Neuronal stem cell (in vitro differentiated cells): ENCODE measurements at regions not wholly inside any gene's neighbourhood (a gene's known extent, or its start where the extent isn't known, plus 50 kb on each side); places are given as distances from the start of the nearest gene placed in this dataset.

Experiments used
- DNase-seq: peaks from one replicate; pipeline ENCODE4 v3.0.0-alpha.2; 2013; ENCODE audit warnings: low spot score
- H2AFZ ChIP-seq: one replicate; pipeline ENCODE4 v1.6.1; 2013; ENCODE audit warnings: mild to moderate bottlenecking, low read length, inconsistent platforms
- H2AK5ac ChIP-seq: 2 replicates; pipeline ENCODE4 v1.6.1; 2013; ENCODE audit warnings: low read depth, mild to moderate bottlenecking, inconsistent platforms, low read length, moderate library complexity, mixed read lengths
- H2BK120ac ChIP-seq: 2 replicates; pipeline ENCODE4 v1.6.1; 2013; ENCODE audit warnings: low read depth, mild to moderate bottlenecking, inconsistent platforms, low read length, moderate library complexity, mixed read lengths
- H2BK12ac ChIP-seq: one replicate; pipeline ENCODE4 v1.6.1; 2013; ENCODE audit warnings: low read length, inconsistent platforms
- H2BK15ac ChIP-seq: 2 replicates; pipeline ENCODE4 v1.6.1; 2013; ENCODE audit warnings: mild to moderate bottlenecking, low read length, inconsistent platforms, mixed read lengths
- H2BK5ac ChIP-seq: one replicate; pipeline ENCODE4 v1.6.1; 2013; ENCODE audit warnings: inconsistent platforms, mild to moderate bottlenecking, low read length, moderate library complexity
- H3K14ac ChIP-seq: one replicate; pipeline ENCODE4 v1.6.1; 2013; ENCODE audit warnings: low read length, inconsistent platforms
- H3K18ac ChIP-seq: 2 replicates; pipeline ENCODE4 v1.6.1; 2013; ENCODE audit warnings: low read length, inconsistent platforms
- H3K23ac ChIP-seq: 2 replicates; pipeline ENCODE4 v1.6.1; 2013; ENCODE audit warnings: low read depth, mild to moderate bottlenecking, mixed read lengths, low read length, inconsistent platforms; ENCODE audit not compliant: poor library complexity
- H3K27ac ChIP-seq: replicated peaks from 3 replicates; pipeline ENCODE4 v1.5.1; 2013; ENCODE audit warnings: low read length, inconsistent platforms
- H3K27me3 ChIP-seq, 3 experiments: 2 replicates each; pipeline ENCODE4 v1.6.1; 2013; ENCODE audit warnings: low read length in 3 of 3, mild to moderate bottlenecking in 2 of 3, inconsistent platforms in 1 of 3, low read depth in 1 of 3, mixed read lengths in 1 of 3, moderate library complexity in 1 of 3; ENCODE audit not compliant: control insufficient read depth in 3 of 3, insufficient read depth in 3 of 3
- H3K36me3 ChIP-seq, 2 donors: replicated peaks in 1 of 2; 2 replicates each; pipeline ENCODE4 v1.6.1; 2013; ENCODE audit warnings: low read length in 2 of 2; ENCODE audit not compliant: control insufficient read depth in 2 of 2, insufficient read depth in 2 of 2
- H3K4ac ChIP-seq: 2 replicates; pipeline ENCODE4 v1.6.1; 2013; ENCODE audit warnings: inconsistent platforms, mild to moderate bottlenecking, low read length, moderate library complexity
- H3K4me1 ChIP-seq, 2 donors: 1 replicate in 1 of 2; 2 replicates in 1 of 2; pipeline ENCODE4 v1.6.1; 2013; ENCODE audit warnings: low read length in 2 of 2, low read depth in 1 of 2; ENCODE audit not compliant: control insufficient read depth in 2 of 2, insufficient read depth in 1 of 2
- H3K4me2 ChIP-seq: one replicate; pipeline ENCODE4 v1.6.1; 2013; ENCODE audit warnings: mild to moderate bottlenecking, low read length, inconsistent platforms; ENCODE audit not compliant: insufficient read depth, poor library complexity, severe bottlenecking
- H3K4me3 ChIP-seq, 2 donors: 2 replicates each; pipeline ENCODE4 v1.5.1; 2013; ENCODE audit warnings: low read length in 2 of 2, mild to moderate bottlenecking in 2 of 2, inconsistent platforms in 1 of 2, moderate library complexity in 1 of 2
- H3K79me1 ChIP-seq: one replicate; pipeline ENCODE4 v1.6.1; 2013; ENCODE audit warnings: low read depth, mild to moderate bottlenecking, inconsistent platforms, low read length, moderate library complexity
- H3K9ac ChIP-seq: one replicate; pipeline ENCODE4 v1.6.1; 2013; ENCODE audit warnings: mild to moderate bottlenecking, low read depth, low read length, inconsistent platforms; ENCODE audit not compliant: poor library complexity
- H3K9me3 ChIP-seq, 2 donors: replicated peaks in 1 of 2; 2 replicates each; pipeline versions ENCODE3 to v1.6.1; 2013; ENCODE audit warnings: low read length in 2 of 2, mild to moderate bottlenecking in 2 of 2, inconsistent platforms in 1 of 2, low read depth in 1 of 2, mixed read lengths in 1 of 2, moderate library complexity in 1 of 2; ENCODE audit not compliant: control insufficient read depth in 2 of 2, insufficient read depth in 1 of 2
- H4K8ac ChIP-seq: one replicate; pipeline ENCODE4 v1.6.1; 2013; ENCODE audit warnings: low read depth, mild to moderate bottlenecking, inconsistent platforms, low read length, moderate library complexity
- H4K91ac ChIP-seq: one replicate; pipeline ENCODE4 v1.6.1; 2013; ENCODE audit warnings: low read length, low read depth, mild to moderate bottlenecking, inconsistent platforms; ENCODE audit not compliant: poor library complexity
- WGBS, 2 donors: extraction: QIAGEN DNeasy Blood & Tissue Kit; methylation state at CpG; one replicate each; pipeline ENCODE4 v1.1.7; 2013; ENCODE audit warnings: missing lambda C conversion rate in 2 of 2, mixed read lengths in 1 of 2; ENCODE audit not compliant: insufficient read length in 2 of 2, insufficient replicate concordance in 1 of 2; ENCODE audit errors: extremely low coverage in 2 of 2; 5-methylcytosine and 5-hydroxymethylcytosine counted together

- Histone ChIP-seq H2BK15ac (no peak overlapping the region), H2AK5ac (no peak overlapping the region), H3K4ac (no peak overlapping the region), H3K4me2 (no peak overlapping the region), H3K36me3 (no peaks in the 10 kb centered on the region), H4K8ac (no peak overlapping the region), H4K91ac (no peak overlapping the region), H2AFZ (no peak overlapping the region), H3K9ac (no peak overlapping the region), H3K27ac (no peak overlapping the region), H3K18ac (no peak overlapping the region), H3K27me3 (no peaks in the 10 kb centered on the region), H3K4me3 (no peak overlapping the region), H2BK12ac (no peak overlapping the region), H2BK5ac (no peak overlapping the region), H3K14ac (no peak overlapping the region), H2BK120ac (no peak overlapping the region), H3K4me1 (no peaks in the 10 kb centered on the region), H3K23ac (no peak overlapping the region), H3K9me3 (no peaks in the 10 kb centered on the region), H3K79me1 (no peaks in the 10 kb centered on the region)
- no peak for DNase-seq
- no CpG with 5 or more reads among the region's 5 CpGs for WGBS, 2 donors
Observed at GRCh38 chr14:83864106-83864505, 1665.8 kb upstream of the FLRT2 start.

GRCh38 chr14:83867566-83868225, 1662.2 kb upstream of the FLRT2 start:
- DNase-seq = no peak
- Histone ChIP-seq H3K79me1 (no peaks in the 10 kb centered on the region), H3K9ac (no peak overlapping the region), H3K23ac (no peak overlapping the region), H2BK5ac (no peak overlapping the region), H3K14ac (no peak overlapping the region), H3K36me3 (no peaks in the 10 kb centered on the region), H3K4me1 (no peaks in the 10 kb centered on the region), H2BK12ac (no peak overlapping the region), H3K4me3 (no peak overlapping the region), H2BK120ac (no peak overlapping the region), H2AFZ (no peak overlapping the region), H3K18ac (no peak overlapping the region), H2AK5ac (no peak overlapping the region), H3K9me3 (no peaks in the 10 kb centered on the region), H3K27me3 (no peaks in the 10 kb centered on the region), H3K4me2 (no peak overlapping the region), H3K4ac (no peak overlapping the region), H3K27ac (no peak overlapping the region), H4K91ac (no peak overlapping the region), H4K8ac (no peak overlapping the region), H2BK15ac (no peak overlapping the region)
- no CpG with 5 or more reads among the region's 5 CpGs for WGBS, 2 donors

DNA sequence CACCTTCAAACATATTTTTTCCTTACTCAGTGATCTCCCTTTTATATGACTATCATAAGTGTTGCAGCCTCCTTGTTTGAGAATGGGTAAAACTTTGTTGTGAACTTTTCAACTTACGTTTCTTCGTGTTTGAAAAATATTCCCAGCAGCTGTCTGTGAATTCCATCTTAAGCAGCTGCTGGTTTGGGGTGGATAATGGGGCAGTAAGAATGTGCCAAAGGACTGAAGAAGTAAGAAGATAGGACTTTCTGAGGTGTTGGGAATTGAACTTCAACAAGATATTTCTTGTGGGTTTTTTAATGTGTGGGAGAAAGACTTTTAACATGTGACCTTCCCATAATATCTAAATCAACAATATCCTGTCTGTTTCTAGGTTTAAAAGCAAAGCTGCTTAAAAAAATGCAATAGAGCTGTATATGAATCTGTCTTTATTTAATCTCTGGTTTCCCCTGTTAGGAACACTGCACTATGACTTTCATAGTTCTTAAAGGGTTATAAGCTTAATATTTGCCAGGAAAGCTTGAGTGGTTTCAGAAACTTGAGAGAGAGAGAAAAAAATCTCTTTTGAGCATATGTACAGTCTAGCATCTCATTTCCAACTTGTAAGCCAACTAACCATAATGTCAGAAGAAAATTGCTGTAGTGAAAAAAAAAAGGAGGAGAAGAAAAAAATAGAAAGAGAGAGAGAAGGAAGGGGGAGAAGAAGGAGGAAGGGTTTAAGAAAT, 1659.2 kb upstream of the FLRT2 start:
- no peak for DNase-seq
- no peak overlapping the region for H3K4me2 ChIP-seq
- no CpG with 5 or more reads among the region's 2 CpGs for WGBS, 2 donors

GRCh38 chr14:83873669-83874068, 1656.3 kb upstream of the FLRT2 start:
- Histone ChIP-seq H3K36me3 (no peaks in the 10 kb centered on the region), H2BK120ac (no peak overlapping the region), H4K91ac (no peak overlapping the region), H3K79me1 (no peaks in the 10 kb centered on the region), H2AK5ac (no peak overlapping the region), H3K18ac (no peak overlapping the region), H3K14ac (no peak overlapping the region), H3K9me3 (no peaks in the 10 kb centered on the region), H3K4me3 (no peak overlapping the region), H2AFZ (no peak overlapping the region), H3K27me3 (no peaks in the 10 kb centered on the region), H2BK5ac (no peak overlapping the region), H2BK15ac (no peak overlapping the region), H3K4ac (no peak overlapping the region), H3K4me2 (no peak overlapping the region), H2BK12ac (no peak overlapping the region), H3K27ac (no peak overlapping the region), H3K9ac (no peak overlapping the region), H3K23ac (no peak overlapping the region), H3K4me1 (no peaks in the 10 kb centered on the region), H4K8ac (no peak overlapping the region)
- no CpG with 5 or more reads among the region's 3 CpGs for WGBS, 2 donors
- no peak for DNase-seq

More for the DNA sequence above, 1659.2 kb upstream of the FLRT2 start:
- H3K18ac ChIP-seq = no peak overlapping the region
- H2BK5ac ChIP-seq = no peak overlapping the region
- no peak overlapping the region for H3K4me3 ChIP-seq
- H3K14ac ChIP-seq = no peak overlapping the region
- H4K91ac ChIP-seq = no peak overlapping the region
- H3K23ac ChIP-seq = no peak overlapping the region
- no peak overlapping the region for H2BK12ac ChIP-seq
- no peaks in the 10 kb centered on the region for H3K79me1 ChIP-seq
- no peak overlapping the region for H4K8ac ChIP-seq
- no peaks in the 10 kb centered on the region for H3K4me1 ChIP-seq
- H2AK5ac ChIP-seq = no peak overlapping the region
- no peak overlapping the region for H3K9ac ChIP-seq
- H3K27me3 ChIP-seq = no peaks in the 10 kb centered on the region
- H2BK15ac ChIP-seq = no peak overlapping the region
- no peak overlapping the region for H2AFZ ChIP-seq
- H2BK120ac ChIP-seq = no peak overlapping the region
- H3K4ac ChIP-seq = no peak overlapping the region
- no peak overlapping the region for H3K27ac ChIP-seq
- H3K9me3 ChIP-seq = no peaks in the 10 kb centered on the region
- H3K36me3 ChIP-seq = no peaks in the 10 kb centered on the region
